ENCODE measurements at regions not wholly inside any gene's neighbourhood (a gene's known extent, or its start where the extent isn't known, plus 50 kb on each side); places are given as distances from the start of the nearest gene placed in this dataset.

DNA sequence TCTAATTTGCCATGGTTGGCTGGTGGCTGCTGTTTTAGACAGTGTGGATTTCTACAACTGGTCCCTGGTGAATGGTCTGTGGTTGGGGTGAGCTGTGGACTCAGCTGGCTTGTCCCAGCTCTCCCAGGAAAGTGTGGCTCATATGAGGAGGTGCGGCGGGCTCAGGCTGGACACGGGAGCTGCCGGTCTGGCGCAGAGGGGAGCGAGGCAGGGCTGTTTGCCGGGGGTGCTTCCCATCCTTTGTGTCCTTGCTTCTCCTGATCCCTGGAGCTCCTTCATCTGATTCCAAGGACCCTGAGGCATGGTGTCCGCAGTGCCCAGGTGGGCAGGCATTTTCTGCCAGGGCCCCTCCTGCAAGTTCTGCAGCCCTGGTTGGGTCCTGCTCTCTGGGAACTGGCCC is 104.9 kb downstream of the TEX29 start:
- H3K36me3 ChIP-seq: no peaks in the 10 kb centered on the region
- TF ChIP-seq, protein P1, sequence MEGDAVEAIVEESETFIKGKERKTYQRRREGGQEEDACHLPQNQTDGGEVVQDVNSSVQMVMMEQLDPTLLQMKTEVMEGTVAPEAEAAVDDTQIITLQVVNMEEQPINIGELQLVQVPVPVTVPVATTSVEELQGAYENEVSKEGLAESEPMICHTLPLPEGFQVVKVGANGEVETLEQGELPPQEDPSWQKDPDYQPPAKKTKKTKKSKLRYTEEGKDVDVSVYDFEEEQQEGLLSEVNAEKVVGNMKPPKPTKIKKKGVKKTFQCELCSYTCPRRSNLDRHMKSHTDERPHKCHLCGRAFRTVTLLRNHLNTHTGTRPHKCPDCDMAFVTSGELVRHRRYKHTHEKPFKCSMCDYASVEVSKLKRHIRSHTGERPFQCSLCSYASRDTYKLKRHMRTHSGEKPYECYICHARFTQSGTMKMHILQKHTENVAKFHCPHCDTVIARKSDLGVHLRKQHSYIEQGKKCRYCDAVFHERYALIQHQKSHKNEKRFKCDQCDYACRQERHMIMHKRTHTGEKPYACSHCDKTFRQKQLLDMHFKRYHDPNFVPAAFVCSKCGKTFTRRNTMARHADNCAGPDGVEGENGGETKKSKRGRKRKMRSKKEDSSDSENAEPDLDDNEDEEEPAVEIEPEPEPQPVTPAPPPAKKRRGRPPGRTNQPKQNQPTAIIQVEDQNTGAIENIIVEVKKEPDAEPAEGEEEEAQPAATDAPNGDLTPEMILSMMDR (IDR thresholded peaks at IDR 0.05): no peak
- no peak for TF ChIP-seq POLR2A (IDR thresholded peaks at IDR 0.05)
- no peaks in the 10 kb centered on the region for H3K4me1 ChIP-seq
- no peak overlapping the region for H3K27ac ChIP-seq
- no peak overlapping the region for H3K4me3 ChIP-seq (replicated peaks in 1 of 3)
- DNase-seq: no peak
- intact Hi-C loops (cut with DNase I): no loop called here
- no peaks in the 10 kb centered on the region for H3K27me3 ChIP-seq
- H3K9me3 ChIP-seq: no peaks in the 10 kb centered on the region
- WGBS, 2 donors: 94 to 96% methylated on average over 8 of the region's 8 CpGs

DNA sequence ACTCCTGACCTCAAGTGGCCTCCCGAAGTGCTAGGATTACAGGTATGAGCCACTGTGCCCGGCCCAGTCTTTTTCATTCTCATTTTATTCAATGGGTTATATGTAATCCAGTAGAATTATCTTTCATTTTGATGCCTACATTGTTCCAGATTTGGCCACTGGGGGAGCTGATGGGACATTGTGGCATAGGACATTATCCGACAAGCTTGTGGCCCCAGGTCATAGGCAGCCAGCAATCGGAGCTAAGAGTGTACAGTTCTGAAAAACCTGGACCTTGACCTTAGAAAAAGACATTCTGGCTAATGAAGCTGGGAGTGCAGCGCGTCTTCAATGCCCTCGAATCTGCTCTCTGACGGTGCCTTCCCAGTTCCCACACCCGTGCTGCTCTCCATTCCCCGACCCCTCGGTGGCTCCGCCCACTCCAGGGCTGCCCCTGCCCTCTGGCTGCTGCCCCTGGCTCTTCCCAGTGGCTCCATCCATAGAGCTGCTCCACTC is 108.7 kb downstream of the TEX29 start:
- Histone ChIP-seq H3K27me3 (no peaks in the 10 kb centered on the region), H3K4me3 (replicated peaks in 1 of 3) (no peak overlapping the region), H3K9me3 (no peaks in the 10 kb centered on the region), H3K4me1 (no peaks in the 10 kb centered on the region), H3K27ac (no peak overlapping the region), H3K36me3 (no peaks in the 10 kb centered on the region)
- intact Hi-C loops (cut with DNase I): no loop called here
- WGBS, 2 donors: 12 to 26% methylated on average over 11 to 12 of the region's 12 CpGs
- peak; percentile 57 for DNase-seq
- TF ChIP-seq, protein P1 (IDR thresholded peaks at IDR 0.05): peak in 5 of 6 experiments; percentile 32 to 76 (median 44)
- no peak for TF ChIP-seq POLR2A (IDR thresholded peaks at IDR 0.05)

DNA sequence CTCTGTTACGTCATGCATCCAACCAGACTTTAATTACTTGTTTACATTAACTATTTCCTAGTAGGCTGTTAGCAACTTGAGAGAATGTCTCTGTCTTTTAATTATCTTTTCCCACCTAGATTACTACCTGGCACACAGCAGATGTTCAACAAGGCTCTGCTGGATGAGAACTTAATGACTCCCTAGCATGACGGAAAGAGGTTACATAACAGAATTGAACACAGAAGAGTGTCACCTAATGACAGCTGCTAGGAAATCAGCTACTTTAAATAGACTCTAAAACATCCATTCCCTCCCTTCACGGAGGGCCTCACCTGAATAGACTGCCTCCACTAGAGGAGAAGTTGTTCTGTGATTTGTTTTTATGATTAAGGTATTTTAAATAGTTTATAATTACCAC is 110.8 kb downstream of the TEX29 start:
- H3K4me1 ChIP-seq: no peaks in the 10 kb centered on the region
- intact Hi-C loops (cut with DNase I): no loop called here
- no peaks in the 10 kb centered on the region for H3K9me3 ChIP-seq
- TF ChIP-seq POLR2A (IDR thresholded peaks at IDR 0.05): no peak
- TF ChIP-seq, protein P1 (IDR thresholded peaks at IDR 0.05): no peak
- H3K4me3 ChIP-seq (replicated peaks in 1 of 3): no peak overlapping the region
- H3K36me3 ChIP-seq: no peaks in the 10 kb centered on the region
- DNase-seq: no peak
- no peak overlapping the region for H3K27ac ChIP-seq
- WGBS, 2 donors: 80 to 81% methylated on average over 3 of the region's 3 CpGs
- no peaks in the 10 kb centered on the region for H3K27me3 ChIP-seq

DNA sequence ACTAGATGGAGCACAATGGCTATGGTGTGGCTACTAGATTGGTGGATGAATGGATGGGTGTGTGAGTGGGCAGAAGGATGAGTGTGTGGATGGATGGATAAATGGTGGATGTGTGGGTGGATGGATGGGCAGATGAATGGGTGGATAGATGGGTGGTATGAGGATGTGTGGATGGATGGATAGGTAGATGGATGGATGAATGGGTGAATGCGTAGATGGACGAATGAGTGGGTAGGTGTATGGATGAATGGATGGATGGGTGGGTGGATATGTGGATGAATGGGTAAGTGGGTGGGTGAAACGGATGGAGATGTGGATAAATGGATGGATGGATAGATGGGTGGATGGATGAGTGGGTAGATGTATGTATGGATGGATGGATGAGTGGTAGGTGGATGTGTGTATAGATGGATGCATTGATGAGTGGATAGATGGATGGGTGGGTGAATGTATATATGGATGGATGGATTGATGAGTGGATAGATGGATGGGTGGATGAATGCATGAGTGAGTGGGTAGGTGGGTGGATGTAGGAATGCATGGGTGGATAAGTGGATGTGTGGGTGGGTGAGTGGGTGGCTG is 114.2 kb downstream of the TEX29 start:
- TF ChIP-seq, protein P1 (IDR thresholded peaks at IDR 0.05): no peak
- no peak for TF ChIP-seq POLR2A (IDR thresholded peaks at IDR 0.05)
- no peak overlapping the region for H3K27ac ChIP-seq
- H3K4me3 ChIP-seq (replicated peaks in 1 of 3): no peak overlapping the region
- H3K4me1 ChIP-seq: no peaks in the 10 kb centered on the region
- 62 to 63% methylated on average over 3 of the region's 3 CpGs for WGBS, 2 donors
- intact Hi-C loops (cut with DNase I): no loop called here
- no peak for DNase-seq
- H3K36me3 ChIP-seq: no peaks in the 10 kb centered on the region
- no peaks in the 10 kb centered on the region for H3K9me3 ChIP-seq
- no peaks in the 10 kb centered on the region for H3K27me3 ChIP-seq

DNA sequence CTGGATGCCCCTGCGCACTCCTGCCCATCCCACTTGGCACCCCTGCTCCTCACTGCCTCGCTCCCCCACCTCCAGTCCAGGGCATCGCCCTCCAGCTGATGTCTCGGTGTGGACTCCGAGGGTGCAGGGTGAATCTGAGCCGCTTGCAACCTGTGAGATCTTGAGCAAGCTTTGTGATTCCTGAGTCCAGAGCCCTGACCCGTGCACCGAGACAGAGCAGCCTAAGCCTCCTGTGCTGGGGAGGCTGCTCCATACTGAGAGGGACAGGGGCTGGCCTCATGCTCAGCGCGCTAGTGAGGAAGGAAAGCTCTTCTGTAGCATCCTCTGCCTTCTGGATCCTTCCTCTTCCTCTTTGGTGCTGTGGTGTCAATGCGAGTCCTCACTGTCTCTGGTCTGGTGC is 116.0 kb downstream of the TEX29 start:
- no peak for DNase-seq
- intact Hi-C loops (cut with DNase I): no loop called here
- no peak overlapping the region for H3K27ac ChIP-seq
- no peak overlapping the region for H3K4me3 ChIP-seq (replicated peaks in 1 of 3)
- no peak for TF ChIP-seq POLR2A (IDR thresholded peaks at IDR 0.05)
- TF ChIP-seq, protein P1 (IDR thresholded peaks at IDR 0.05): no peak
- no peaks in the 10 kb centered on the region for H3K9me3 ChIP-seq
- no peaks in the 10 kb centered on the region for H3K4me1 ChIP-seq
- no peaks in the 10 kb centered on the region for H3K36me3 ChIP-seq
- no peaks in the 10 kb centered on the region for H3K27me3 ChIP-seq
- WGBS, 2 donors: 86 to 100% methylated on average over 2 to 11 of the region's 11 CpGs
